ENCODE measurements at regions not wholly inside any gene's neighbourhood (a gene's known extent, or its start where the extent isn't known, plus 50 kb on each side); places are given as distances from the start of the nearest gene placed in this dataset.

- no peak overlapping the region for H3K4me3 ChIP-seq (ENCODE audit: low read depth, low read length)
- TF ChIP-seq, protein P1, sequence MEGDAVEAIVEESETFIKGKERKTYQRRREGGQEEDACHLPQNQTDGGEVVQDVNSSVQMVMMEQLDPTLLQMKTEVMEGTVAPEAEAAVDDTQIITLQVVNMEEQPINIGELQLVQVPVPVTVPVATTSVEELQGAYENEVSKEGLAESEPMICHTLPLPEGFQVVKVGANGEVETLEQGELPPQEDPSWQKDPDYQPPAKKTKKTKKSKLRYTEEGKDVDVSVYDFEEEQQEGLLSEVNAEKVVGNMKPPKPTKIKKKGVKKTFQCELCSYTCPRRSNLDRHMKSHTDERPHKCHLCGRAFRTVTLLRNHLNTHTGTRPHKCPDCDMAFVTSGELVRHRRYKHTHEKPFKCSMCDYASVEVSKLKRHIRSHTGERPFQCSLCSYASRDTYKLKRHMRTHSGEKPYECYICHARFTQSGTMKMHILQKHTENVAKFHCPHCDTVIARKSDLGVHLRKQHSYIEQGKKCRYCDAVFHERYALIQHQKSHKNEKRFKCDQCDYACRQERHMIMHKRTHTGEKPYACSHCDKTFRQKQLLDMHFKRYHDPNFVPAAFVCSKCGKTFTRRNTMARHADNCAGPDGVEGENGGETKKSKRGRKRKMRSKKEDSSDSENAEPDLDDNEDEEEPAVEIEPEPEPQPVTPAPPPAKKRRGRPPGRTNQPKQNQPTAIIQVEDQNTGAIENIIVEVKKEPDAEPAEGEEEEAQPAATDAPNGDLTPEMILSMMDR (IDR thresholded peaks at IDR 0.05; ENCODE audit: insufficient read depth, low read depth, low read length, missing control alignments) = no peak
- DNase-seq (ENCODE audit: low read depth) = no peak
These were observed 177.7 kb upstream of the MID1 start for GRCh38 chrX:10798041-10798440.

GRCh38 chrX:10800796-10801195 lies 180.4 kb upstream of the MID1 start:
- no peak overlapping the region for H3K4me3 ChIP-seq (ENCODE audit: low read depth, low read length)
- TF ChIP-seq, protein P1 (IDR thresholded peaks at IDR 0.05; ENCODE audit: insufficient read depth, low read depth, low read length, missing control alignments) = no peak
- DNase-seq (ENCODE audit: low read depth) = no peak

GRCh38 chrX:10811111-10811510 lies 190.7 kb upstream of the MID1 start:
- TF ChIP-seq, protein P1 (IDR thresholded peaks at IDR 0.05; ENCODE audit: insufficient read depth, low read depth, low read length, missing control alignments) = no peak
- no peak for DNase-seq (ENCODE audit: low read depth)
- no peak overlapping the region for H3K4me3 ChIP-seq (ENCODE audit: low read depth, low read length)

DNA sequence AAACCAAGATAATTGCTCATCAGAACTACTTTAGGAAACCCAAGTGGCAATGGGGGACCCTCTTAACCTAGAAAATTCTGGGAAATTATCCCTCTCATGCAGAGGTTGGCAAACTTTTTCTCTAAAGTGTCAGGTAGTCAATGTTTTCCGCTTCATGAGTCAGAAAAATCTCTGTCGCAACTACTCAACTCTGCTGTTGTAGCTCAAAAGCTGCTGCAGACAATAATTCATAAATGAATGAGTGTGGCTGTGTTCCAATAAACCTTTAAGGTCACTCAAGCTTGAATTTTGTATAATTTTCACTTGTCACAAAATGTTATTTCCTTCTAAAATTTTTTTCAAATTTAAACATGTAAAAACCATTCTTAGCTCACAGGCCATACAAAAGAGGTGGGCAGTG lies 193.4 kb upstream of the MID1 start:
- no peak for DNase-seq (ENCODE audit: low read depth)
- H3K4me3 ChIP-seq (ENCODE audit: low read depth, low read length) = no peak overlapping the region
- TF ChIP-seq, protein P1 (IDR thresholded peaks at IDR 0.05; ENCODE audit: insufficient read depth, low read depth, low read length, missing control alignments) = no peak

DNA sequence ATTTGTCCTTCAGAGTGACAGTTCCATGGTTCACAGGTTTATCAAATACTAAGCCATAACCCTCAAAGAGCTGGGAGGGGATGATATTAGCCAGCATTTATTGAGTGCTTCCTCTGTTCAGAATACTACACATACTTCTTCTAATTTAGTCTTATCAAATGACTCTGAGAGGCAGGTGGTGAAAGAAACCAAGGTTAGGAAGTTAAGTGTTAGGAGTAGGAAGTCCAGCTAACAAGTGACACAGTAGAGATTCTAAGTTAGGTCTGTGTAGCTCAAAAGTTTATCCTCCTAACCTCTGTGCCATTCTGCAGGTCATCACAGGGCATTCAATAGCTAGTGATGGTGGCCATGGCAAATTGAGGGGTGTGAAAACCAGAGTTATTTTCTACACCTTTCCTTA lies 198.3 kb upstream of the MID1 start:
- TF ChIP-seq, protein P1 (IDR thresholded peaks at IDR 0.05; ENCODE audit: insufficient read depth, low read depth, low read length, missing control alignments) = no peak
- no peak for DNase-seq (ENCODE audit: low read depth)
- no peak overlapping the region for H3K4me3 ChIP-seq (ENCODE audit: low read depth, low read length)

- DNase-seq (ENCODE audit: low read depth) = no peak
- TF ChIP-seq, protein P1 (IDR thresholded peaks at IDR 0.05; ENCODE audit: insufficient read depth, low read depth, low read length, missing control alignments) = no peak
- no peak overlapping the region for H3K4me3 ChIP-seq (ENCODE audit: low read depth, low read length)
These were observed 199.6 kb upstream of the MID1 start for GRCh38 chrX:10819973-10820372.

DNA sequence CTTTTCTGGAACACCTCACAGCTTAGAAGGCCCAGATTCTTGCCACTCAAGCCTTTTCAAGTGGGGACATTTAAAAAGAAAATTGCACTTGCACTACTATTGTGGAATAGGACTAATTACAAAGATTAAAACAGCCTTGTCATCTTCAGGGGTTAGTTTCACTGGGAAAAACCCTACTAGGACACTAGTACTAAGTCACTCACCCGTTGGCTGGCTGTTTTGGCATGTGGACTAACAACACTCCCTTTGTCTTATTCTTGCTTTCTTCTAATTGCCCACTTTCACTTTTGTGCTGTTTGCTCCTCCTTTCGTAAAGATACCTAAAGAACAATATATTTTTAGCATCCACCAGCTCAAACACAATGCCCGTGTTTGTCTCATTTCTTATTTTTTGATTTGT lies 200.9 kb upstream of the MID1 start:
- no peak overlapping the region for H3K4me3 ChIP-seq (ENCODE audit: low read depth, low read length)
- TF ChIP-seq, protein P1 (IDR thresholded peaks at IDR 0.05; ENCODE audit: insufficient read depth, low read depth, low read length, missing control alignments) = no peak
- peak; percentile 7 for DNase-seq (ENCODE audit: low read depth)

All from GM12865 (cell line).